Ishikawa (cell line): ENCODE measurements at regions not wholly inside any gene's neighbourhood (a gene's known extent, or its start where the extent isn't known, plus 50 kb on each side); places are given as distances from the start of the nearest gene placed in this dataset.

Source experiments
- CEBPB ChIP-seq: IDR thresholded peaks from 2 replicates; pipeline ENCODE4 v1.6.1; 2012
- CREB1 ChIP-seq: IDR thresholded peaks from 2 replicates; pipeline ENCODE4 v1.6.1; 2012; ENCODE audit warnings: low read depth
- EGR1 ChIP-seq: IDR thresholded peaks from 2 replicates; pipeline ENCODE4 v1.6.1; 2012
- EP300 ChIP-seq: IDR thresholded peaks from 2 replicates; pipeline ENCODE4 v1.6.1; 2012; ENCODE audit warnings: borderline replicate concordance
- FOXM1 ChIP-seq: IDR thresholded peaks from 2 replicates; pipeline ENCODE4 v1.6.1; 2012; ENCODE audit warnings: low read depth, borderline replicate concordance
- NFIC ChIP-seq: IDR thresholded peaks from 2 replicates; pipeline ENCODE4 v1.6.1; 2012
- RAD21 ChIP-seq: IDR thresholded peaks from 2 replicates; pipeline ENCODE4 v1.6.1; 2012; ENCODE audit warnings: low read depth
- TAF1 ChIP-seq: IDR thresholded peaks from 2 replicates; pipeline ENCODE4 v1.6.1; 2012; ENCODE audit warnings: low read depth, mild to moderate bottlenecking
- TCF12 ChIP-seq: IDR thresholded peaks from 2 replicates; pipeline ENCODE4 v1.6.1; 2012; ENCODE audit warnings: low read depth
- TEAD4 ChIP-seq: IDR thresholded peaks from 2 replicates; pipeline ENCODE4 v1.6.1; 2012
- YY1 ChIP-seq: IDR thresholded peaks from 2 replicates; pipeline ENCODE4 v1.6.1; 2012; ENCODE audit warnings: low read depth
- ZBTB7A ChIP-seq: IDR thresholded peaks from 2 replicates; pipeline ENCODE4 v1.6.1; 2012; ENCODE audit warnings: low read depth
- TF ChIP-seq, protein P1 (sequence below): IDR thresholded peaks from 2 replicates; pipeline ENCODE4 v1.6.1; 2012
- TF ChIP-seq, protein P2 (sequence below): IDR thresholded peaks from 2 replicates; pipeline ENCODE4 v1.6.1; 2012
- TF ChIP-seq, protein P3 (sequence below): IDR thresholded peaks from 2 replicates; pipeline ENCODE4 v1.6.1; 2012; ENCODE audit warnings: low read depth, mild to moderate bottlenecking

DNA sequence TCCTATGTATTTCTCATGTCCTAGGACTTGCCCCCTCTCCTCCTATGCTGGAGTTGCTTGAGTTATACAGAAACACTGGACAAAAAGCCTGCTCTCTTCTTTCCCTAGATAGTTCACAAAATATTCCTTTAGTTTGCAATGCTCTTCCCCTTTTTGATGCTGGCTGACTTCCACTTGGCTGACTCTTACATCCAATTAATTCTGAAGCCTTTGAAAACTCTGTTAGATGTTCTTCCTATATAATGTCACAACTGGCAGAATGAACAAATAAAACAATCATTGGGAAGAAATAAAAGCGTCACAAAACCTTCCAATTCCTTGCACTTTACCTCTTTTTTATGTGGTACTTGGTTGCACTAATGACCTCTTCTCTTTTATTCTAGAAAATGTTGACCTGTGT, 253.8 kb upstream of the CITED2 start:
- TF ChIP-seq EP300 (no peak), TCF12 (no peak), NFIC (no peak), EGR1 (no peak), FOXM1 (no peak), YY1 (no peak), TEAD4 (no peak), CEBPB (no peak)
- TF ChIP-seq, protein P1, sequence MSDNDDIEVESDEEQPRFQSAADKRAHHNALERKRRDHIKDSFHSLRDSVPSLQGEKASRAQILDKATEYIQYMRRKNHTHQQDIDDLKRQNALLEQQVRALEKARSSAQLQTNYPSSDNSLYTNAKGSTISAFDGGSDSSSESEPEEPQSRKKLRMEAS, result no peak

DNA sequence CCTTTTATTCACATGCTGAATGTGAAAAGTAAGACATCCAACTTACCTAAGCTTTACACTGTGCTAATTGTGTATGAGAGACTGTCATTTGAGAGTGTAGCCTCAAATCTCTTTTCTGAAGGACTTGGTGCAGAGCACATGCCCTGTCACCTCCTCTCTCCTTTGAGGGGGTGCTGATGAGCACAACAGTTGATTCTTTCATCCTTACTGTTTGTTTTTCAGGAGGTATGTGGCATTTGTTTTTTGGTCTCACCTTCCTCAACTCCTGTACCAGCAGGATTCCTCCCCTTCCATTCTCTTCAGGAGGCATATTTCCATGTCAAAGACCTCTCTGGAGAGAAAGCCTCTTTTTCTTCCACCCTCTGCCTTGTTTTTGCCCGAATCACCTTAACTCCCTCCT, 252.6 kb upstream of the CITED2 start:
- TF ChIP-seq, protein P1, result no peak
- TF ChIP-seq NFIC (no peak), TCF12 (no peak), EP300 (no peak), YY1 (no peak), RAD21 (no peak), EGR1 (no peak), ZBTB7A (no peak), CREB1 (no peak), TAF1 (no peak), FOXM1 (no peak), CEBPB (no peak), TEAD4 (no peak)
- TF ChIP-seq, protein P2, sequence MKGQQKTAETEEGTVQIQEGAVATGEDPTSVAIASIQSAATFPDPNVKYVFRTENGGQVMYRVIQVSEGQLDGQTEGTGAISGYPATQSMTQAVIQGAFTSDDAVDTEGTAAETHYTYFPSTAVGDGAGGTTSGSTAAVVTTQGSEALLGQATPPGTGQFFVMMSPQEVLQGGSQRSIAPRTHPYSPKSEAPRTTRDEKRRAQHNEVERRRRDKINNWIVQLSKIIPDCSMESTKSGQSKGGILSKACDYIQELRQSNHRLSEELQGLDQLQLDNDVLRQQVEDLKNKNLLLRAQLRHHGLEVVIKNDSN, result no peak
- TF ChIP-seq, protein P3, sequence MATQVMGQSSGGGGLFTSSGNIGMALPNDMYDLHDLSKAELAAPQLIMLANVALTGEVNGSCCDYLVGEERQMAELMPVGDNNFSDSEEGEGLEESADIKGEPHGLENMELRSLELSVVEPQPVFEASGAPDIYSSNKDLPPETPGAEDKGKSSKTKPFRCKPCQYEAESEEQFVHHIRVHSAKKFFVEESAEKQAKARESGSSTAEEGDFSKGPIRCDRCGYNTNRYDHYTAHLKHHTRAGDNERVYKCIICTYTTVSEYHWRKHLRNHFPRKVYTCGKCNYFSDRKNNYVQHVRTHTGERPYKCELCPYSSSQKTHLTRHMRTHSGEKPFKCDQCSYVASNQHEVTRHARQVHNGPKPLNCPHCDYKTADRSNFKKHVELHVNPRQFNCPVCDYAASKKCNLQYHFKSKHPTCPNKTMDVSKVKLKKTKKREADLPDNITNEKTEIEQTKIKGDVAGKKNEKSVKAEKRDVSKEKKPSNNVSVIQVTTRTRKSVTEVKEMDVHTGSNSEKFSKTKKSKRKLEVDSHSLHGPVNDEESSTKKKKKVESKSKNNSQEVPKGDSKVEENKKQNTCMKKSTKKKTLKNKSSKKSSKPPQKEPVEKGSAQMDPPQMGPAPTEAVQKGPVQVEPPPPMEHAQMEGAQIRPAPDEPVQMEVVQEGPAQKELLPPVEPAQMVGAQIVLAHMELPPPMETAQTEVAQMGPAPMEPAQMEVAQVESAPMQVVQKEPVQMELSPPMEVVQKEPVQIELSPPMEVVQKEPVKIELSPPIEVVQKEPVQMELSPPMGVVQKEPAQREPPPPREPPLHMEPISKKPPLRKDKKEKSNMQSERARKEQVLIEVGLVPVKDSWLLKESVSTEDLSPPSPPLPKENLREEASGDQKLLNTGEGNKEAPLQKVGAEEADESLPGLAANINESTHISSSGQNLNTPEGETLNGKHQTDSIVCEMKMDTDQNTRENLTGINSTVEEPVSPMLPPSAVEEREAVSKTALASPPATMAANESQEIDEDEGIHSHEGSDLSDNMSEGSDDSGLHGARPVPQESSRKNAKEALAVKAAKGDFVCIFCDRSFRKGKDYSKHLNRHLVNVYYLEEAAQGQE, result no peak

DNA sequence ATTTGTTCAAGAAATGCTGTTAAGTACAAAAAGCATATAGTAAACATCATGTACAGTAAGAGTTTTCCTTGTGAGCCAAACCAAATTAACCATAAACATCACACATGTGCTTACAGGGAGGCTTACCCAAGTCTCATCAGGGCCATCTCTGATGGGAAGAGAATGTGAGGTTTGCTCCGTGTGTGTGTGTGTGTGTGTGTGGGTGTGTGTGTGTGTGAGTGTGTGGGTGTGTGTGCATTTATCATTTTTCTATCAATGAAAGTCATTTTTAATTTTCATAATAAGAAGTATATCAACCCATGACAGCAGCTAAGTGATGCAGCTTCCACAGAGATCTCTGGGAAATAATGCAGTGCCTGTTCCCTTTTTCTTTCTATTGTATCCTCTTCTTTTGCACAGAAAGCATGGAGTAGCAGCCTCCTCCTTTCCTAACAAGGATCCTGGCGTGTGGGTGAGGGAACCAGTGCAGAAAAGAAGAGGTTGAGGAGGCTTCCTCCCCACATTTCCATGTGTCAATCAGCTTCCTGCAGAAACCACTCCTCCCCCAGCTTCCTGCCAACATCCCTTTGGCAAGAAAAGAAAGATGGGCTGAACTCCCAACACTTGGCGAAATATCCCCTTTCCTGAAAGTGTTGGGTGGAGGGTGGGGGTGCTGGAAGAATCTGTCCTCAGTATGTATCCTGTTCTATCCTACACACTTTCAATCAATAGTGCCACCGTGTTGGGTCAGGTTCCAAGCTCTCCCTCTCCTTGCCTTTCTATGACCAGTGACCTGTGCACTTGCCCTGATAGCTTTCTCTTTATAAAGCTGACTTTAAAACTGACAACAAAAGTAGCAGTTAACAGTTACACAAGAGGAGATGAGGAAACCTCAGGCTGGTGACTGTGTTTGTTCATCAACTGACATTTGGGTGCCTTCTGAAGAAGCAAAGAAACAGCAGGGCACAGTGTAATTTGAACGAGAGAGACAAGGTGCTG, 251.8 kb upstream of the CITED2 start:
- TF ChIP-seq, protein P3, result no peak
- no peak for TF ChIP-seq NFIC
- TF ChIP-seq, protein P1, result no peak
- TF ChIP-seq RAD21, result no peak
- TF ChIP-seq, protein P2, result no peak
- no peak for TF ChIP-seq CEBPB
- no peak for TF ChIP-seq TCF12
- TF ChIP-seq FOXM1, result no peak
- TF ChIP-seq EGR1, result no peak
- no peak for TF ChIP-seq TAF1
- TF ChIP-seq CREB1, result no peak

DNA sequence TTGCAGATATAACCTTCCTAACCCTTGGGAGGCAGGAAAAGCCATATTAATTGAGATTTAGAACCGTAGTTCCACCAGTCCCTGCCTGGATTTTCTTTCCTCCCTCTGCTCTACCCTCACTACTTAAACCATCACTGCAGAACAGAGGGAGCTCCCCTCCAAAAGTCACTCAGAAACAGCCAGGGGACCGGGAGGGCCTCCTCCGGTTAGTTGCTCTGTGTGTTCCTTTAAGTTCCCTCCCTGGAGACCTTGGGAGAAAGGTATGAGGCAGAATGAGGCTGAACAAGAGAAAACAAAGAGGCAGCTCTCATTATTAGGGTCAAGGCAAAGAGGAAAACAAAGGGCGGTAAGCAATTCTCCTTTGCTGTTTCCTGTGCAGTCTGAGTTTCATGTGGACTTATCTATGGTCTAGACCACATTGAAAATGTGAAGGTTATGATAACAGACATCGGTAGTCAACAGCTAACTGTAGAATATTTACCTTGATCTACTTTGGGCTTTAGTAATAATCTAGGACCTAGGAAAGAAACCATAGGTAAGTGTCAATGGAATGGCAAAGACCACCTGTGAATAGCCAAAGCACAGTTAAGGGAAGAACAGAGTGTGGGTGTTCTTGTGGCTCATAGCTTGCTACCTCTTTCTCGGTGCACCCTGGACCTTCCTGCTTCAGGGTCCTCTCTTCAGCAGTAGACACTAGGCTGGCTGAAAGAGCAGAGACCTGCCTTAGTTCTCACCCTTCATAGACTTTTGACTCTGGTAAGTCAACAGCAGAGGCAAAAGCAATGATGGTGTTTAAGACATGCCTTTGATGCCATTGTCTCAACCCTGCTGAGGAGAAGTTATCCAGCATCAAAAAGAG, 250.9 kb upstream of the CITED2 start:
- TF ChIP-seq FOXM1 (no peak), CREB1 (no peak), EGR1 (no peak), TAF1 (no peak), TCF12 (no peak), YY1 (no peak)
- TF ChIP-seq, protein P1, result no peak
- TF ChIP-seq, protein P3, result no peak
